IMR-90 (cell line): ENCODE measurements at regions not wholly inside any gene's neighbourhood (a gene's known extent, or its start where the extent isn't known, plus 50 kb on each side); places are given as distances from the start of the nearest gene placed in this dataset.

ENCODE experiments used
- ATAC-seq: fragments of 200-7000 bp; cut with Tn5 transposase; 2 replicates; pipeline ENCODE4 v1.9.1; 2020; ENCODE audit warnings: low read depth, mild to moderate bottlenecking, moderate library complexity
- BruUV-seq: library from RNA; stranded (reverse); fragments of 400-500 nt; replicated peaks from 2 replicates; lab custom pipeline; 2021; lab: Mats Ljungman, UMichigan
- CTCF ChIA-PET: fragments of 300-600 bp; formaldehyde crosslinking; extraction: SDS; loops from one replicate; lab custom pipeline; 2021; ENCODE audit warnings: antibody characterized with exemption; lab: Yijun Ruan, JAX
- POLR2A ChIA-PET: fragments of 300-600 bp; sonication (Branson Sonifier 250); formaldehyde crosslinking; loops from one replicate; lab custom pipeline; 2022; ENCODE audit warnings: antibody characterized with exemption; ENCODE audit not compliant: unreplicated experiment; lab: Charles Lee
- DNase-seq: peaks from one replicate; pipeline ENCODE4 v3.0.0; 2013
- H2AFZ ChIP-seq: replicated peaks from 2 replicates; pipeline ENCODE3; 2013; ENCODE audit warnings: low read length, mild to moderate bottlenecking; ENCODE audit not compliant: poor library complexity
- H2AK5ac ChIP-seq: 2 replicates; pipeline ENCODE4 v1.6.1; 2013; ENCODE audit warnings: low read depth, low read length, inconsistent platforms
- H2AK9ac ChIP-seq: replicated peaks from 2 replicates; pipeline ENCODE3; 2013; ENCODE audit warnings: mild to moderate bottlenecking, low read depth, low read length, moderate library complexity; ENCODE audit not compliant: poor library complexity
- H2BK120ac ChIP-seq: 2 replicates; pipeline ENCODE4 v1.6.1; 2013; ENCODE audit warnings: low read depth, low read length, inconsistent platforms
- H2BK15ac ChIP-seq: 3 replicates; pipeline ENCODE4 v1.6.1; 2013; ENCODE audit warnings: low read depth, low read length, inconsistent platforms
- H2BK20ac ChIP-seq: 2 replicates; pipeline ENCODE4 v1.6.1; 2013; ENCODE audit warnings: low read depth, mild to moderate bottlenecking, inconsistent platforms, low read length, moderate library complexity
- H2BK5ac ChIP-seq: 2 replicates; pipeline ENCODE4 v1.6.1; 2013; ENCODE audit warnings: mild to moderate bottlenecking, low read depth, low read length, inconsistent platforms; ENCODE audit not compliant: poor library complexity, severe bottlenecking
- H3K14ac ChIP-seq: replicated peaks from 2 replicates; pipeline ENCODE4 v1.6.1; 2013; ENCODE audit warnings: low read depth, low read length, inconsistent platforms
- H3K18ac ChIP-seq: 2 replicates; pipeline ENCODE4 v1.6.1; 2013; ENCODE audit warnings: low read depth, low read length, control low read depth
- H3K23ac ChIP-seq: 2 replicates; pipeline ENCODE4 v1.6.1; 2013; ENCODE audit warnings: low read depth, low read length, inconsistent platforms
- H3K27ac ChIP-seq: 2 replicates; pipeline ENCODE4 v1.5.1; 2013; ENCODE audit warnings: mild to moderate bottlenecking, control low read depth, low read length; ENCODE audit not compliant: insufficient read depth
- H3K27me3 ChIP-seq: 2 replicates; pipeline ENCODE4 v1.6.1; 2013; ENCODE audit warnings: low read length; ENCODE audit not compliant: control insufficient read depth, insufficient read depth
- H3K36me3 ChIP-seq: 2 replicates; pipeline ENCODE4 v1.6.1; 2013; ENCODE audit warnings: low read length, mixed read lengths; ENCODE audit not compliant: control insufficient read depth, insufficient read depth
- H3K4ac ChIP-seq: 2 replicates; pipeline ENCODE4 v1.6.1; 2013; ENCODE audit warnings: low read depth, low read length, inconsistent platforms
- H3K4me1 ChIP-seq: 2 replicates; pipeline ENCODE4 v1.6.1; 2013; ENCODE audit warnings: low read length, mixed read lengths; ENCODE audit not compliant: control insufficient read depth, insufficient read depth
- H3K4me2 ChIP-seq: 2 replicates; pipeline ENCODE4 v1.6.1; 2013; ENCODE audit warnings: low read depth, mild to moderate bottlenecking, control low read depth, low read length, moderate library complexity
- H3K4me3 ChIP-seq: 2 replicates; pipeline ENCODE4 v1.5.1; 2013; ENCODE audit warnings: low read depth, mild to moderate bottlenecking, control low read depth, low read length, moderate library complexity; ENCODE audit not compliant: insufficient read depth
- H3K56ac ChIP-seq: 2 replicates; pipeline ENCODE4 v1.6.1; 2013; ENCODE audit warnings: low read length, inconsistent platforms; ENCODE audit not compliant: insufficient read depth; ENCODE audit errors: extremely low read depth
- H3K79me1 ChIP-seq, 2 experiments: 2 replicates each; pipeline ENCODE4 v1.6.1; 2013; ENCODE audit warnings: low read length in 2 of 2, inconsistent platforms in 1 of 2, low read depth in 1 of 2
- H3K9ac ChIP-seq: 2 replicates; pipeline ENCODE4 v1.6.1; 2013; ENCODE audit warnings: low read depth, low read length, control low read depth
- H3K9me1 ChIP-seq: 2 replicates; pipeline ENCODE4 v1.6.1; 2013; ENCODE audit warnings: low read length, inconsistent platforms; ENCODE audit not compliant: insufficient read depth
- H3K9me3 ChIP-seq: 2 replicates; pipeline ENCODE4 v1.6.1; 2013; ENCODE audit warnings: low read length; ENCODE audit not compliant: control insufficient read depth, insufficient read depth
- H4K20me1 ChIP-seq: 2 replicates; pipeline ENCODE4 v1.6.1; 2013; ENCODE audit warnings: low read length, inconsistent platforms; ENCODE audit not compliant: insufficient read depth
- H4K5ac ChIP-seq: 2 replicates; pipeline ENCODE4 v1.6.1; 2013; ENCODE audit warnings: mild to moderate bottlenecking, low read depth, low read length, control low read depth
- H4K8ac ChIP-seq, 2 experiments: 2 replicates each; pipeline ENCODE4 v1.6.1; 2013; ENCODE audit warnings: low read depth in 2 of 2, low read length in 2 of 2, control low read depth in 1 of 2, inconsistent platforms in 1 of 2
- H4K91ac ChIP-seq: 2 replicates; pipeline ENCODE4 v1.6.1; 2013; ENCODE audit warnings: low read depth, low read length, inconsistent platforms; ENCODE audit not compliant: insufficient read depth
- BHLHE40 ChIP-seq: fragments of 150-350 bp; IDR thresholded peaks from 2 replicates; pipeline ENCODE4 v1.6.1; 2016; ENCODE audit warnings: mild to moderate bottlenecking, low read depth, low read length
- CEBPB ChIP-seq: IDR thresholded peaks from 2 replicates; pipeline ENCODE4 v1.6.1; 2012; ENCODE audit warnings: low read depth, low read length, improper control_type of control experiment
- CHD1 ChIP-seq: IDR thresholded peaks from 2 replicates; pipeline ENCODE4 v1.6.1; 2012; ENCODE audit warnings: low read depth, low read length, improper control_type of control experiment
- FOS ChIP-seq: fragments of 150-350 bp; IDR thresholded peaks from 2 replicates; pipeline ENCODE4 v1.6.1; 2016; ENCODE audit warnings: low read depth, low read length
- MAZ ChIP-seq: IDR thresholded peaks from 2 replicates; pipeline ENCODE4 v1.6.1; 2012; ENCODE audit warnings: low read depth, mild to moderate bottlenecking, low read length, improper control_type of control experiment, moderate library complexity, borderline replicate concordance
- MXI1 ChIP-seq: IDR thresholded peaks from 2 replicates; pipeline ENCODE4 v1.6.1; 2012; ENCODE audit warnings: low read depth, mild to moderate bottlenecking, low read length, moderate library complexity, borderline replicate concordance
- NFE2L2 ChIP-seq: fragments of 150-350 bp; IDR thresholded peaks from 2 replicates; pipeline ENCODE4 v1.6.1; 2016; ENCODE audit warnings: low read depth, mild to moderate bottlenecking, low read length
- POLR2A ChIP-seq: IDR thresholded peaks from 2 replicates; pipeline ENCODE4 v1.6.1; 2012; ENCODE audit warnings: mild to moderate bottlenecking, low read depth, low read length
- RAD21 ChIP-seq: IDR thresholded peaks from 2 replicates; pipeline ENCODE4 v1.6.1; 2012; ENCODE audit warnings: low read length, improper control_type of control experiment
- RCOR1 ChIP-seq: IDR thresholded peaks from 2 replicates; pipeline ENCODE4 v1.6.1; 2012; ENCODE audit warnings: mild to moderate bottlenecking, low read length, improper control_type of control experiment; ENCODE audit not compliant: insufficient replicate concordance
- RFX5 ChIP-seq: IDR thresholded peaks from 2 replicates; pipeline ENCODE4 v1.8.0; 2012; ENCODE audit warnings: low read depth, mild to moderate bottlenecking, low read length, moderate library complexity
- SMC3 ChIP-seq: fragments of 150-350 bp; IDR thresholded peaks from 2 replicates; pipeline ENCODE4 v1.6.1; 2016; ENCODE audit warnings: low read depth, mild to moderate bottlenecking, antibody characterized with exemption, low read length, moderate library complexity
- WGBS, 2 experiments: methylation state at CpG; one replicate each; pipeline versions ENCODE4 v1.1.5 to v1.1.7; 2013; ENCODE audit warnings: missing lambda C conversion rate in 2 of 2; ENCODE audit not compliant: insufficient read length in 1 of 2; ENCODE audit errors: extremely low coverage in 2 of 2; 5-methylcytosine and 5-hydroxymethylcytosine counted together
- dilution Hi-C: fragments of 300-500 bp; cut with HindIII; formaldehyde crosslinking; loops from one replicate; pipeline ENCODE4 v1.14.3; 2018; ENCODE audit warnings: low sequenced_read_pairs; ENCODE audit not compliant: unreplicated experiment
- in situ Hi-C: fragments of 300-500 bp; cut with MboI; formaldehyde crosslinking; loops from 3 replicates; pipeline ENCODE4 v1.14.3; 2019; ENCODE audit warnings: low sequenced_read_pairs, inconsistent platforms, mixed read lengths
- intact Hi-C: fragments of 100-400 bp; cut with micrococcal nuclease; formaldehyde crosslinking; loops from 2 replicates; pipeline ENCODE4 v1.10.0; 2022
- TF ChIP-seq, protein P1 (sequence below): fragments of 150-350 bp; IDR thresholded peaks from 2 replicates; pipeline ENCODE4 v1.6.1; 2017; ENCODE audit warnings: mild to moderate bottlenecking, antibody characterized with exemption, low read length, low read depth
- TF ChIP-seq, protein P2 (sequence below): fragments of 150-350 bp; IDR thresholded peaks from 2 replicates; pipeline ENCODE4 v1.6.1; 2016; ENCODE audit warnings: low read depth, mild to moderate bottlenecking, low read length, moderate library complexity, borderline replicate concordance
- TF ChIP-seq, protein P3 (sequence below): conservative IDR thresholded peaks from 2 replicates; pipeline ENCODE4 v1.5.1; 2012; ENCODE audit warnings: mild to moderate bottlenecking, low read depth, low read length, improper control_type of control experiment

DNA sequence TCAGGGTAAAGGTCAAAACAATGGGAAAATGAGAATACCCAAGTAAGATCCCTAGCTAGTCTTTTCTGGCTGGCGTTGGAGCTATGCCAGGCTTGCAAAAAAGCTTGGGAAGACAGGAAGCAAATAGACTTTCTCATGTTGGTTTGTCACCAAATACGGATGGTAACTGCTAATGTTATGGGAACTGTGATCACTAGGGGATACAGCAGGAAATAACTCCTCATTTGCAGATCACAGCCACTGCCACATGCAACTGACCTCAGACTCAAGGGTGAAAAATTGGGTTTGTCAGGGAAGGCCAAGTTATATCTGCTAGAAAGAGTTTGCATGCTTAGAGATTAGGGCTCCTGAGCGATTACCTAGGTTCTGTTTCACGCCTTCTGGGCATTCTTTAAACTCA lies 162.9 kb downstream of the NHLRC3 start:
- H3K4me2 ChIP-seq = no peak overlapping the region
- no peak overlapping the region for H3K23ac ChIP-seq
- H3K56ac ChIP-seq = no peak overlapping the region
- BruUV-seq = no TSS peak
- no peaks in the 10 kb centered on the region for H3K27me3 ChIP-seq
- no peak overlapping the region for H2BK120ac ChIP-seq
- CTCF ChIA-PET = no interaction called here
- H3K79me1 ChIP-seq = no peaks in the 10 kb centered on the region
- H2AFZ ChIP-seq = no peak overlapping the region
- H2AK9ac ChIP-seq = no peak overlapping the region
- no peak overlapping the region for H2AK5ac ChIP-seq
- no peaks in the 10 kb centered on the region for H3K36me3 ChIP-seq
- no peaks in the 10 kb centered on the region for H3K9me1 ChIP-seq
- H4K5ac ChIP-seq = no peak overlapping the region
- POLR2A ChIA-PET = no interaction called here
- no peak overlapping the region for H3K4ac ChIP-seq
- H4K20me1 ChIP-seq = no peaks in the 10 kb centered on the region
- no peaks in the 10 kb centered on the region for H3K4me1 ChIP-seq
- WGBS, 2 experiments = no CpG with 5 or more reads among the region's 4 CpGs
- no peak overlapping the region for H4K91ac ChIP-seq
- DNase-seq (no peak), ATAC-seq (no peak)
- H4K8ac ChIP-seq = no peak overlapping the region
- no peak overlapping the region for H2BK15ac ChIP-seq
- dilution Hi-C loops = no loop called here
- H3K18ac ChIP-seq = no peak overlapping the region
- intact Hi-C loops = no loop called here
- no peak overlapping the region for H2BK20ac ChIP-seq
- H3K9ac ChIP-seq = no peak overlapping the region
- in situ Hi-C loops = no loop called here
- TF ChIP-seq BHLHE40 = no peak
- no peak for TF ChIP-seq RCOR1
- no peak for TF ChIP-seq SMC3
- TF ChIP-seq, protein P1, sequence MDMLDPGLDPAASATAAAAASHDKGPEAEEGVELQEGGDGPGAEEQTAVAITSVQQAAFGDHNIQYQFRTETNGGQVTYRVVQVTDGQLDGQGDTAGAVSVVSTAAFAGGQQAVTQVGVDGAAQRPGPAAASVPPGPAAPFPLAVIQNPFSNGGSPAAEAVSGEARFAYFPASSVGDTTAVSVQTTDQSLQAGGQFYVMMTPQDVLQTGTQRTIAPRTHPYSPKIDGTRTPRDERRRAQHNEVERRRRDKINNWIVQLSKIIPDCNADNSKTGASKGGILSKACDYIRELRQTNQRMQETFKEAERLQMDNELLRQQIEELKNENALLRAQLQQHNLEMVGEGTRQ = no peak
- TF ChIP-seq, protein P2, sequence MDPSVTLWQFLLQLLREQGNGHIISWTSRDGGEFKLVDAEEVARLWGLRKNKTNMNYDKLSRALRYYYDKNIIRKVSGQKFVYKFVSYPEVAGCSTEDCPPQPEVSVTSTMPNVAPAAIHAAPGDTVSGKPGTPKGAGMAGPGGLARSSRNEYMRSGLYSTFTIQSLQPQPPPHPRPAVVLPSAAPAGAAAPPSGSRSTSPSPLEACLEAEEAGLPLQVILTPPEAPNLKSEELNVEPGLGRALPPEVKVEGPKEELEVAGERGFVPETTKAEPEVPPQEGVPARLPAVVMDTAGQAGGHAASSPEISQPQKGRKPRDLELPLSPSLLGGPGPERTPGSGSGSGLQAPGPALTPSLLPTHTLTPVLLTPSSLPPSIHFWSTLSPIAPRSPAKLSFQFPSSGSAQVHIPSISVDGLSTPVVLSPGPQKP = no peak
- no peak for TF ChIP-seq MAZ
- TF ChIP-seq POLR2A = no peak
- TF ChIP-seq FOS = no peak
- no peak for TF ChIP-seq MXI1
- TF ChIP-seq, protein P3, sequence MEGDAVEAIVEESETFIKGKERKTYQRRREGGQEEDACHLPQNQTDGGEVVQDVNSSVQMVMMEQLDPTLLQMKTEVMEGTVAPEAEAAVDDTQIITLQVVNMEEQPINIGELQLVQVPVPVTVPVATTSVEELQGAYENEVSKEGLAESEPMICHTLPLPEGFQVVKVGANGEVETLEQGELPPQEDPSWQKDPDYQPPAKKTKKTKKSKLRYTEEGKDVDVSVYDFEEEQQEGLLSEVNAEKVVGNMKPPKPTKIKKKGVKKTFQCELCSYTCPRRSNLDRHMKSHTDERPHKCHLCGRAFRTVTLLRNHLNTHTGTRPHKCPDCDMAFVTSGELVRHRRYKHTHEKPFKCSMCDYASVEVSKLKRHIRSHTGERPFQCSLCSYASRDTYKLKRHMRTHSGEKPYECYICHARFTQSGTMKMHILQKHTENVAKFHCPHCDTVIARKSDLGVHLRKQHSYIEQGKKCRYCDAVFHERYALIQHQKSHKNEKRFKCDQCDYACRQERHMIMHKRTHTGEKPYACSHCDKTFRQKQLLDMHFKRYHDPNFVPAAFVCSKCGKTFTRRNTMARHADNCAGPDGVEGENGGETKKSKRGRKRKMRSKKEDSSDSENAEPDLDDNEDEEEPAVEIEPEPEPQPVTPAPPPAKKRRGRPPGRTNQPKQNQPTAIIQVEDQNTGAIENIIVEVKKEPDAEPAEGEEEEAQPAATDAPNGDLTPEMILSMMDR = no peak
- no peak for TF ChIP-seq CEBPB
- no peak for TF ChIP-seq RFX5
- TF ChIP-seq CHD1 = no peak
- TF ChIP-seq RAD21 = no peak
- no peak for TF ChIP-seq NFE2L2
- H3K27ac ChIP-seq = no peak overlapping the region
- no peak overlapping the region for H2BK5ac ChIP-seq
- no peak overlapping the region for H3K14ac ChIP-seq
- H3K9me3 ChIP-seq = no peaks in the 10 kb centered on the region
- no peak overlapping the region for H3K4me3 ChIP-seq
